ENCODE measurements at regions not wholly inside any gene's neighbourhood (a gene's known extent, or its start where the extent isn't known, plus 50 kb on each side); places are given as distances from the start of the nearest gene placed in this dataset.

DNA sequence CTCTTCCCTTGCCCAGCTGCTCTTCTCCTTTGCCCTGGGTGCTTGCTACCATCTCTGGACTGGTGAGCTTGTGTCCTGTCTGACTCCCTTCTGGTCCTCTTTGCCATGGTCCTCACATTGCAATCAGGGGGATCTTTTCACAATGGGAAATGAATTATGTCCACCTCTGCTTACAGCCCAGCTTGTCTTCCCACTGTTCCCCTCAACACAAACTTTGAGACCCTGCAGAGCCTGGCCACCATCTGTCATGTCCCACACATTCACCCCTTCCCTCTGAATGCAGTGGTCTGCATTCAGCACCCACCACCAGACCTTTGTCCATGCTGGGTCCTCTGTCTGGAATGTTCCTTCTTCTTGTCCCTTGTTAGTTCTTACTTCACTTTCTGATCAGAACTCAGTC is 100.5 kb downstream of the ABHD5 start:
- Histone ChIP-seq H3K27me3 (ENCODE audit: control insufficient read depth, insufficient read depth, low read length) (no peaks in the 10 kb centered on the region; the same call in 1 of the 2 replicates), H3K9me3 (ENCODE audit: control insufficient read depth, insufficient read depth, low read depth, low read length) (no peaks in the 10 kb centered on the region), H3K4me1 (ENCODE audit: control insufficient read depth, insufficient read depth, low read length) (no peaks in the 10 kb centered on the region), H3K4me3 (ENCODE audit: low read depth in 2 of 2, low read length in 2 of 2) (no peak overlapping the region), H3K36me3 (ENCODE audit: control insufficient read depth, insufficient read depth, low read length) (no peaks in the 10 kb centered on the region), H3K27ac (ENCODE audit: low read length) (no peak overlapping the region)
- in situ Hi-C loops (cut with HindIII; ENCODE audit: low pct_unique_long_range_greater_than_20kb, low sequenced_read_pairs), result no loop called here
- ATAC-seq (no peak), DNase-seq (ENCODE audit: low read depth, low spot score) (no peak)
- CTCF ChIA-PET, result no interaction called here
- BruUV-seq (replicated peaks), result no TSS peak
- POLR2A ChIA-PET, result no interaction called here
- TF ChIP-seq, protein P1, sequence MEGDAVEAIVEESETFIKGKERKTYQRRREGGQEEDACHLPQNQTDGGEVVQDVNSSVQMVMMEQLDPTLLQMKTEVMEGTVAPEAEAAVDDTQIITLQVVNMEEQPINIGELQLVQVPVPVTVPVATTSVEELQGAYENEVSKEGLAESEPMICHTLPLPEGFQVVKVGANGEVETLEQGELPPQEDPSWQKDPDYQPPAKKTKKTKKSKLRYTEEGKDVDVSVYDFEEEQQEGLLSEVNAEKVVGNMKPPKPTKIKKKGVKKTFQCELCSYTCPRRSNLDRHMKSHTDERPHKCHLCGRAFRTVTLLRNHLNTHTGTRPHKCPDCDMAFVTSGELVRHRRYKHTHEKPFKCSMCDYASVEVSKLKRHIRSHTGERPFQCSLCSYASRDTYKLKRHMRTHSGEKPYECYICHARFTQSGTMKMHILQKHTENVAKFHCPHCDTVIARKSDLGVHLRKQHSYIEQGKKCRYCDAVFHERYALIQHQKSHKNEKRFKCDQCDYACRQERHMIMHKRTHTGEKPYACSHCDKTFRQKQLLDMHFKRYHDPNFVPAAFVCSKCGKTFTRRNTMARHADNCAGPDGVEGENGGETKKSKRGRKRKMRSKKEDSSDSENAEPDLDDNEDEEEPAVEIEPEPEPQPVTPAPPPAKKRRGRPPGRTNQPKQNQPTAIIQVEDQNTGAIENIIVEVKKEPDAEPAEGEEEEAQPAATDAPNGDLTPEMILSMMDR (IDR thresholded peaks at IDR 0.05), result no peak
- no peak for TF ChIP-seq TCF7L2 (IDR thresholded peaks at IDR 0.05; ENCODE audit: low read depth, low read length)
- no peak for TF ChIP-seq SIN3A (IDR thresholded peaks at IDR 0.05; ENCODE audit: borderline replicate concordance, insufficient read depth, low read depth, low read length)
- TF ChIP-seq POLR2AphosphoS5 (IDR thresholded peaks at IDR 0.05; ENCODE audit: low read depth, low read length), result no peak
- TF ChIP-seq, protein P2, sequence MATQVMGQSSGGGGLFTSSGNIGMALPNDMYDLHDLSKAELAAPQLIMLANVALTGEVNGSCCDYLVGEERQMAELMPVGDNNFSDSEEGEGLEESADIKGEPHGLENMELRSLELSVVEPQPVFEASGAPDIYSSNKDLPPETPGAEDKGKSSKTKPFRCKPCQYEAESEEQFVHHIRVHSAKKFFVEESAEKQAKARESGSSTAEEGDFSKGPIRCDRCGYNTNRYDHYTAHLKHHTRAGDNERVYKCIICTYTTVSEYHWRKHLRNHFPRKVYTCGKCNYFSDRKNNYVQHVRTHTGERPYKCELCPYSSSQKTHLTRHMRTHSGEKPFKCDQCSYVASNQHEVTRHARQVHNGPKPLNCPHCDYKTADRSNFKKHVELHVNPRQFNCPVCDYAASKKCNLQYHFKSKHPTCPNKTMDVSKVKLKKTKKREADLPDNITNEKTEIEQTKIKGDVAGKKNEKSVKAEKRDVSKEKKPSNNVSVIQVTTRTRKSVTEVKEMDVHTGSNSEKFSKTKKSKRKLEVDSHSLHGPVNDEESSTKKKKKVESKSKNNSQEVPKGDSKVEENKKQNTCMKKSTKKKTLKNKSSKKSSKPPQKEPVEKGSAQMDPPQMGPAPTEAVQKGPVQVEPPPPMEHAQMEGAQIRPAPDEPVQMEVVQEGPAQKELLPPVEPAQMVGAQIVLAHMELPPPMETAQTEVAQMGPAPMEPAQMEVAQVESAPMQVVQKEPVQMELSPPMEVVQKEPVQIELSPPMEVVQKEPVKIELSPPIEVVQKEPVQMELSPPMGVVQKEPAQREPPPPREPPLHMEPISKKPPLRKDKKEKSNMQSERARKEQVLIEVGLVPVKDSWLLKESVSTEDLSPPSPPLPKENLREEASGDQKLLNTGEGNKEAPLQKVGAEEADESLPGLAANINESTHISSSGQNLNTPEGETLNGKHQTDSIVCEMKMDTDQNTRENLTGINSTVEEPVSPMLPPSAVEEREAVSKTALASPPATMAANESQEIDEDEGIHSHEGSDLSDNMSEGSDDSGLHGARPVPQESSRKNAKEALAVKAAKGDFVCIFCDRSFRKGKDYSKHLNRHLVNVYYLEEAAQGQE (IDR thresholded peaks at IDR 0.05; ENCODE audit: insufficient read depth in 1 of 2, low read depth in 2 of 2, low read length in 1 of 2), result no peak
- intact Hi-C loops (cut with micrococcal nuclease; ENCODE audit: unreplicated experiment), result no loop called here

DNA sequence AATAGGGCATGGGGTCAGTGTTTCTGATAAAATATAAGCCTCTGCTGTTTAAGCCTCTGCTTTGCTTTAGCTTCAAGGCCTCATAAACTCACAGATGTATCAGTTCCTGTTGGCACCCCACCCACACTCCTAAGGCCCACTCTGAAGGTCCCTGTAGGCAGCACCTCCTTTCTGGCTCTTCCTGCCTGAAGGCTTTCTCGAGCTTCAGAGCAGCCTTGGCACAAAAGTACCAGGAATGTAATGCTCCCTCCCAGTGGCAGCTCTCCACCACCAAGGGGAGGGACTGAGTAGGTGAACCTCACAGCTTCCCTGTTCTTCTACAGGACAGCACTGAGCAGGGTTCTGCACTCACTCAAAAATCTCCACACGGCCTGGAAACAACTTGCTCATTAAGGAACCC is 102.2 kb downstream of the ABHD5 start:
- Histone ChIP-seq H3K9me3 (ENCODE audit: control insufficient read depth, insufficient read depth, low read depth, low read length) (no peaks in the 10 kb centered on the region), H3K36me3 (ENCODE audit: control insufficient read depth, insufficient read depth, low read length) (no peaks in the 10 kb centered on the region), H3K4me3 (ENCODE audit: low read depth in 2 of 2, low read length in 2 of 2) (no peak overlapping the region), H3K27me3 (ENCODE audit: control insufficient read depth, insufficient read depth, low read length) (no peaks in the 10 kb centered on the region; the same call in 1 of the 2 replicates), H3K4me1 (ENCODE audit: control insufficient read depth, insufficient read depth, low read length) (no peaks in the 10 kb centered on the region), H3K27ac (ENCODE audit: low read length) (no peak overlapping the region)
- ChIA-PET POLR2A (no interaction called here), CTCF (no interaction called here)
- no TSS peak for BruUV-seq (replicated peaks)
- DNase-seq (ENCODE audit: low read depth, low spot score) (no peak), ATAC-seq (no peak)
- intact Hi-C loops (cut with micrococcal nuclease; ENCODE audit: unreplicated experiment), result no loop called here
- in situ Hi-C loops (cut with HindIII; ENCODE audit: low pct_unique_long_range_greater_than_20kb, low sequenced_read_pairs), result no loop called here
- TF ChIP-seq, protein P2 (IDR thresholded peaks at IDR 0.05; ENCODE audit: insufficient read depth in 1 of 2, low read depth in 2 of 2, low read length in 1 of 2), result no peak
- TF ChIP-seq POLR2AphosphoS5 (IDR thresholded peaks at IDR 0.05; ENCODE audit: low read depth, low read length) (no peak), SIN3A (IDR thresholded peaks at IDR 0.05; ENCODE audit: borderline replicate concordance, insufficient read depth, low read depth, low read length) (no peak), TCF7L2 (IDR thresholded peaks at IDR 0.05; ENCODE audit: low read depth, low read length) (no peak)
- TF ChIP-seq, protein P1 (IDR thresholded peaks at IDR 0.05), result no peak

Data from Panc1 (cell line).